SK-N-SH (cell line): ENCODE measurements at regions not wholly inside any gene's neighbourhood (a gene's known extent, or its start where the extent isn't known, plus 50 kb on each side); places are given as distances from the start of the nearest gene placed in this dataset.

Experiments
- CTCF ChIA-PET: fragments of 300-600, 350-600 bp; formaldehyde crosslinking; extraction: SDS; loops from one replicate; lab custom pipeline; 2021; lab: Yijun Ruan, JAX
- POLR2A ChIA-PET: fragments of 350-600 bp; sonication (Branson Sonifier 250); formaldehyde crosslinking; extraction: SDS; loops from one replicate; lab custom pipeline; 2020; ENCODE audit warnings: antibody characterized with exemption, inconsistent platforms; lab: Yijun Ruan, JAX
- DNase-seq: peaks from one replicate; pipeline ENCODE4 v3.0.0; 2012
- H2AFZ ChIP-seq: fragments of 200-600 bp; sonication (generic); 2 replicates; pipeline ENCODE4 v1.8.1; 2016; ENCODE audit warnings: antibody characterized with exemption, mild to moderate bottlenecking, low read depth
- H3F3A ChIP-seq: fragments of 200-600 bp; sonication (generic); replicated peaks from 2 replicates; pipeline ENCODE3; 2016; ENCODE audit warnings: antibody characterized with exemption, mild to moderate bottlenecking; ENCODE audit not compliant: insufficient read depth
- H3K27ac ChIP-seq, 2 experiments: fragments of 200-500 bp in 1 of 2; fragments of 200-600 bp in 1 of 2; sonication (Bioruptor generic) in 1 of 2; sonication (generic), shearing (Covaris generic) in 1 of 2; 2 replicates each; pipeline versions ENCODE4 v1.5.1 to v1.6.1; 2014 to 2016; ENCODE audit warnings: low read depth in 2 of 2, inconsistent platforms in 1 of 2, low read length in 1 of 2, mild to moderate bottlenecking in 1 of 2, mixed read lengths in 1 of 2
- H3K27me3 ChIP-seq: fragments of 200-600 bp; sonication (generic), shearing (Covaris generic); 2 replicates; pipeline ENCODE4 v1.6.1; 2016; ENCODE audit warnings: mixed run types; ENCODE audit not compliant: insufficient read depth
- H3K36me3 ChIP-seq, 2 experiments: fragments of 200-500 bp in 1 of 2; fragments of 200-600 bp in 1 of 2; sonication (Bioruptor generic) in 1 of 2; sonication (generic) in 1 of 2; replicated peaks in 1 of 2; 2 replicates each; pipeline versions ENCODE3 to v1.5.1; 2014 to 2016; ENCODE audit warnings: low read length in 1 of 2, mild to moderate bottlenecking in 1 of 2; ENCODE audit not compliant: insufficient read depth in 2 of 2, control insufficient read depth in 1 of 2
- H3K4me1 ChIP-seq, 2 experiments: fragments of 200-500 bp in 1 of 2; fragments of 200-600 bp in 1 of 2; sonication (Bioruptor generic) in 1 of 2; sonication (generic), shearing (Covaris generic) in 1 of 2; 2 replicates each; pipeline versions ENCODE4 v1.5.1 to v1.6.1; 2014 to 2016; ENCODE audit warnings: low read depth in 1 of 2, low read length in 1 of 2, mixed run types in 1 of 2; ENCODE audit not compliant: insufficient read depth in 2 of 2, control insufficient read depth in 1 of 2
- H3K4me2 ChIP-seq: fragments of 200-600 bp; sonication (generic), shearing (Covaris generic); 2 replicates; pipeline ENCODE4 v1.6.1; 2017; ENCODE audit warnings: mixed run types
- H3K4me3 ChIP-seq, 2 experiments: fragments of 200-500 bp in 1 of 2; fragments of 200-600 bp in 1 of 2; sonication (Bioruptor generic) in 1 of 2; sonication (generic), shearing (Covaris generic) in 1 of 2; 2 replicates each; pipeline versions ENCODE4 v1.5.1 to v1.8.1; 2014 to 2016; ENCODE audit warnings: low read depth in 2 of 2, inconsistent platforms in 1 of 2, low read length in 1 of 2, mild to moderate bottlenecking in 1 of 2, mixed read lengths in 1 of 2, moderate library complexity in 1 of 2
- H3K79me2 ChIP-seq: fragments of 200-600 bp; sonication (generic); 2 replicates; pipeline ENCODE4 v1.8.1; 2017; ENCODE audit warnings: mild to moderate bottlenecking; ENCODE audit not compliant: insufficient read depth
- H3K9ac ChIP-seq: fragments of 200-600 bp; sonication (generic); 2 replicates; pipeline ENCODE4 v1.6.1; 2017; ENCODE audit warnings: mixed run types
- H3K9me2 ChIP-seq: fragments of 200-600 bp; sonication (generic); 2 replicates; pipeline ENCODE4 v1.6.1; 2017; ENCODE audit warnings: mixed run types
- H3K9me3 ChIP-seq: fragments of 200-600 bp; sonication (generic); 2 replicates; pipeline ENCODE4 v1.6.1; 2017; ENCODE audit warnings: mixed run types, mild to moderate bottlenecking, moderate library complexity
- H4K20me1 ChIP-seq: fragments of 200-600 bp; sonication (generic); 2 replicates; pipeline ENCODE4 v1.6.1; 2017; ENCODE audit warnings: mild to moderate bottlenecking, mixed run types; ENCODE audit not compliant: insufficient read depth
- ELF1 ChIP-seq: IDR thresholded peaks from 2 replicates; pipeline ENCODE4 v1.4.0; 2012
- EP300 ChIP-seq, 2 experiments: IDR thresholded peaks; 2 replicates each; pipeline versions ENCODE4 v1.4.0 to v1.6.1; 2012; ENCODE audit warnings: borderline replicate concordance in 1 of 2, low read depth in 1 of 2, low read length in 1 of 2
- GABPA ChIP-seq: IDR thresholded peaks from 2 replicates; pipeline ENCODE4 v1.4.0; 2012; ENCODE audit warnings: low read depth, mild to moderate bottlenecking
- JUND ChIP-seq: IDR thresholded peaks from 2 replicates; pipeline ENCODE4 v1.4.0; 2012
- MEF2A ChIP-seq: IDR thresholded peaks from 2 replicates; pipeline ENCODE4 v1.4.0; 2012; ENCODE audit warnings: low read depth, borderline replicate concordance
- MXI1 ChIP-seq: IDR thresholded peaks from 2 replicates; pipeline ENCODE4 v1.6.1; 2012; ENCODE audit warnings: mild to moderate bottlenecking, low read depth, low read length, improper control_type of control experiment
- SMC3 ChIP-seq: IDR thresholded peaks from 2 replicates; pipeline ENCODE4 v1.6.1; 2012; ENCODE audit warnings: low read depth, low read length, improper control_type of control experiment
- WGBS: methylation state at CpG from one replicate; pipeline ENCODE4 v1.1.6; 2017; ENCODE audit warnings: low lambda C conversion rate; 5-methylcytosine and 5-hydroxymethylcytosine counted together
- TF ChIP-seq, protein P1 (sequence below): IDR thresholded peaks from 2 replicates; pipeline ENCODE4 v1.6.1; 2012; ENCODE audit warnings: mild to moderate bottlenecking, low read depth, low read length, moderate library complexity
- TF ChIP-seq, protein P2 (sequence below): IDR thresholded peaks from 2 replicates; pipeline ENCODE4 v1.4.0; 2012; ENCODE audit warnings: low read depth
- TF ChIP-seq, protein P3 (sequence below): fragments of 150-350 bp; IDR thresholded peaks from 2 replicates; pipeline ENCODE4 v1.6.1; 2017; ENCODE audit warnings: antibody characterized with exemption, low read length, low read depth, borderline replicate concordance

DNA sequence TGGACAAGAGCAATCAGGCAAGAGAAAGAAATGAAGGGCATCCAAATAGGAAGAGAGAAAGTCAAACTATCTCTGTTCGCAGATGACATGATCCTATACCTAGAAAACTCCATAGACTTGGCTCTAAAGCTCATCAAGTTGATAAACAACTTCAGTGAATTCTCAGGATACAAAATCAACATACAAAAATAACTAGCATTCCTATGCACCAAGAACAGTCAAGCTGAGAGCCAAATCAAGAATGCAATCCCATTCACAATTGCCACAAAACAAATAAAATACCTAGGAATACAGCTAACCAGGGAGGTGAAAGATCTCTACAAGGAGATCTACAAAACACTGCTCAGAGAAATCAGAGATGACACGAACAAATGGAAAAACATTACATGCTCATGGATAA lies 417.5 kb upstream of the ATP2B1 start:
- ChIA-PET POLR2A (no interaction called here), CTCF (no interaction called here)
- no peaks in the 10 kb centered on the region for H3K79me2 ChIP-seq
- no peak overlapping the region for H3K4me3 ChIP-seq
- H3K9me3 ChIP-seq, result no peaks in the 10 kb centered on the region
- 23% methylated on average over 2 of the region's 2 CpGs for whole genome bisulfite sequencing
- H3K4me1 ChIP-seq, result no peaks in the 10 kb centered on the region; a peak in 1 of 4 replicates
- TF ChIP-seq, protein P1, sequence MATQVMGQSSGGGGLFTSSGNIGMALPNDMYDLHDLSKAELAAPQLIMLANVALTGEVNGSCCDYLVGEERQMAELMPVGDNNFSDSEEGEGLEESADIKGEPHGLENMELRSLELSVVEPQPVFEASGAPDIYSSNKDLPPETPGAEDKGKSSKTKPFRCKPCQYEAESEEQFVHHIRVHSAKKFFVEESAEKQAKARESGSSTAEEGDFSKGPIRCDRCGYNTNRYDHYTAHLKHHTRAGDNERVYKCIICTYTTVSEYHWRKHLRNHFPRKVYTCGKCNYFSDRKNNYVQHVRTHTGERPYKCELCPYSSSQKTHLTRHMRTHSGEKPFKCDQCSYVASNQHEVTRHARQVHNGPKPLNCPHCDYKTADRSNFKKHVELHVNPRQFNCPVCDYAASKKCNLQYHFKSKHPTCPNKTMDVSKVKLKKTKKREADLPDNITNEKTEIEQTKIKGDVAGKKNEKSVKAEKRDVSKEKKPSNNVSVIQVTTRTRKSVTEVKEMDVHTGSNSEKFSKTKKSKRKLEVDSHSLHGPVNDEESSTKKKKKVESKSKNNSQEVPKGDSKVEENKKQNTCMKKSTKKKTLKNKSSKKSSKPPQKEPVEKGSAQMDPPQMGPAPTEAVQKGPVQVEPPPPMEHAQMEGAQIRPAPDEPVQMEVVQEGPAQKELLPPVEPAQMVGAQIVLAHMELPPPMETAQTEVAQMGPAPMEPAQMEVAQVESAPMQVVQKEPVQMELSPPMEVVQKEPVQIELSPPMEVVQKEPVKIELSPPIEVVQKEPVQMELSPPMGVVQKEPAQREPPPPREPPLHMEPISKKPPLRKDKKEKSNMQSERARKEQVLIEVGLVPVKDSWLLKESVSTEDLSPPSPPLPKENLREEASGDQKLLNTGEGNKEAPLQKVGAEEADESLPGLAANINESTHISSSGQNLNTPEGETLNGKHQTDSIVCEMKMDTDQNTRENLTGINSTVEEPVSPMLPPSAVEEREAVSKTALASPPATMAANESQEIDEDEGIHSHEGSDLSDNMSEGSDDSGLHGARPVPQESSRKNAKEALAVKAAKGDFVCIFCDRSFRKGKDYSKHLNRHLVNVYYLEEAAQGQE, result no peak
- TF ChIP-seq MEF2A (no peak), JUND (no peak)
- H3K36me3 ChIP-seq, result no peaks in the 10 kb centered on the region
- H3K4me2 ChIP-seq, result no peak overlapping the region
- H3K9ac ChIP-seq, result no peak overlapping the region
- H4K20me1 ChIP-seq, result no peaks in the 10 kb centered on the region
- no peak for DNase-seq
- H3K27ac ChIP-seq, result no peak overlapping the region
- no peaks in the 10 kb centered on the region for H3F3A ChIP-seq
- H3K9me2 ChIP-seq, result no peaks in the 10 kb centered on the region
- no peaks in the 10 kb centered on the region for H3K27me3 ChIP-seq
- no peak overlapping the region for H2AFZ ChIP-seq

DNA sequence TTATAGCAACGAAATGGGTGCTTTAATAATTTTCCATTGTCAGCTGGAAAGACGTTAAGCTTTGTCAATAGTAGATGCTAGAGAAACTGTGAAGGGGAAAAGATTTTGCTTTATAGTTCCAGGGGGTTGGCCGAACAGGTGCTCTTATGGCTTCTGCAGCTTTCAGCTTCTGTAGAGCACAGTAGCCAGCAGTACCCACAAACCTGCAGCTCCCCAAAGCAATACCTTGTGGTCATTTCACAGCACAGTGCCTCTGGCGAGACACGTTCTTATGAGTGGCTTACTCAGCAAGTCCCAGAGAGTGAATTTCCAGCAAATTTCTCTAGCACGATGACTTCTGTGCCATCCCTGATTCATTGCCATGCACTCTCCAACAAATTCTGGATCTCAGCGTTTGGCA lies 416.3 kb upstream of the ATP2B1 start:
- H3K27ac ChIP-seq, result no peak overlapping the region
- no peak overlapping the region for H3K4me3 ChIP-seq
- no peak for DNase-seq
- H3K4me2 ChIP-seq, result no peak overlapping the region
- H4K20me1 ChIP-seq, result no peaks in the 10 kb centered on the region
- no peaks in the 10 kb centered on the region for H3K27me3 ChIP-seq
- H3K36me3 ChIP-seq, result no peaks in the 10 kb centered on the region
- no peaks in the 10 kb centered on the region; a peak in 1 of 4 replicates for H3K4me1 ChIP-seq
- POLR2A ChIA-PET, result no interaction called here
- CTCF ChIA-PET, result interaction anchor here (1.5 kb wide), 1 partner anchor 22 kb away, joined by 4 read pairs; no protein-coding TSS in a partner anchor
- H2AFZ ChIP-seq, result no peak overlapping the region
- H3F3A ChIP-seq, result no peaks in the 10 kb centered on the region
- 0 out of 2 replicates have a peak, but pooled peaks cover 3% of the 10 kb centered on the region for H3K9me3 ChIP-seq
- no peaks in the 10 kb centered on the region for H3K9me2 ChIP-seq
- TF ChIP-seq SMC3, result no peak
- no peak for TF ChIP-seq ELF1
- TF ChIP-seq MXI1, result no peak
- TF ChIP-seq, protein P2, sequence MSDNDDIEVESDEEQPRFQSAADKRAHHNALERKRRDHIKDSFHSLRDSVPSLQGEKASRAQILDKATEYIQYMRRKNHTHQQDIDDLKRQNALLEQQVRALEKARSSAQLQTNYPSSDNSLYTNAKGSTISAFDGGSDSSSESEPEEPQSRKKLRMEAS, result no peak
- TF ChIP-seq EP300 (IDR thresholded peaks at IDR 0.05; ENCODE audit: borderline replicate concordance in 1 of 2, low read depth in 1 of 2, low read length in 1 of 2), result no peak
- no peak for TF ChIP-seq GABPA
- TF ChIP-seq JUND, result no peak
- TF ChIP-seq, protein P3, sequence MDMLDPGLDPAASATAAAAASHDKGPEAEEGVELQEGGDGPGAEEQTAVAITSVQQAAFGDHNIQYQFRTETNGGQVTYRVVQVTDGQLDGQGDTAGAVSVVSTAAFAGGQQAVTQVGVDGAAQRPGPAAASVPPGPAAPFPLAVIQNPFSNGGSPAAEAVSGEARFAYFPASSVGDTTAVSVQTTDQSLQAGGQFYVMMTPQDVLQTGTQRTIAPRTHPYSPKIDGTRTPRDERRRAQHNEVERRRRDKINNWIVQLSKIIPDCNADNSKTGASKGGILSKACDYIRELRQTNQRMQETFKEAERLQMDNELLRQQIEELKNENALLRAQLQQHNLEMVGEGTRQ, result no peak
- TF ChIP-seq, all 33 proteins: peak for 0
- 76% methylated on average over 7 of the region's 7 CpGs for WGBS
- Histone ChIP-seq H3K9ac (no peak overlapping the region), H3K79me2 (no peaks in the 10 kb centered on the region)
